ENCODE measurements at regions not wholly inside any gene's neighbourhood (a gene's known extent, or its start where the extent isn't known, plus 50 kb on each side); places are given as distances from the start of the nearest gene placed in this dataset.

DNA sequence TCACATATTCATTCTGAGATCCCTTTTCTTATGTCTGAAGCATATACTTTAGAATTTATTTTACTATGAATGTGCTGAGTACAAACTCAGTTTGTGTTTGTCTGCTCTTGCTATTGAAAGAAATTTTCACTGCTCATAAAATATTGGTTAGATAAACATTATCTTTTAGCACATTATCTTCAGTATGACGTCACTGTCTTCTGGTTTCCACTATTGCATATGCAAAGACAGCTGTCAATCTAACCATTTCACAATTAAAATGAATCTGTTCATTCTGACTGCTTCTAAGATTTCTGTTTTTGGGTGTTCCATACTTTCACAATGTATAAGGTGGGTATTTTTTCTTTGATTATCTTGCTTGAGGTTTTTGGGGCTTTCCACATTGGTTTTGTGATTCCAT is 526.2 kb upstream of the CDH6 start:
- TF ChIP-seq, protein P1, sequence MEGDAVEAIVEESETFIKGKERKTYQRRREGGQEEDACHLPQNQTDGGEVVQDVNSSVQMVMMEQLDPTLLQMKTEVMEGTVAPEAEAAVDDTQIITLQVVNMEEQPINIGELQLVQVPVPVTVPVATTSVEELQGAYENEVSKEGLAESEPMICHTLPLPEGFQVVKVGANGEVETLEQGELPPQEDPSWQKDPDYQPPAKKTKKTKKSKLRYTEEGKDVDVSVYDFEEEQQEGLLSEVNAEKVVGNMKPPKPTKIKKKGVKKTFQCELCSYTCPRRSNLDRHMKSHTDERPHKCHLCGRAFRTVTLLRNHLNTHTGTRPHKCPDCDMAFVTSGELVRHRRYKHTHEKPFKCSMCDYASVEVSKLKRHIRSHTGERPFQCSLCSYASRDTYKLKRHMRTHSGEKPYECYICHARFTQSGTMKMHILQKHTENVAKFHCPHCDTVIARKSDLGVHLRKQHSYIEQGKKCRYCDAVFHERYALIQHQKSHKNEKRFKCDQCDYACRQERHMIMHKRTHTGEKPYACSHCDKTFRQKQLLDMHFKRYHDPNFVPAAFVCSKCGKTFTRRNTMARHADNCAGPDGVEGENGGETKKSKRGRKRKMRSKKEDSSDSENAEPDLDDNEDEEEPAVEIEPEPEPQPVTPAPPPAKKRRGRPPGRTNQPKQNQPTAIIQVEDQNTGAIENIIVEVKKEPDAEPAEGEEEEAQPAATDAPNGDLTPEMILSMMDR (IDR thresholded peaks at IDR 0.05; ENCODE audit: insufficient read depth, low read depth, low read length, missing control alignments), result no peak
- H3K4me3 ChIP-seq (ENCODE audit: low read length), result no peak overlapping the region
- DNase-seq (ENCODE audit: low read depth), result no peak

DNA sequence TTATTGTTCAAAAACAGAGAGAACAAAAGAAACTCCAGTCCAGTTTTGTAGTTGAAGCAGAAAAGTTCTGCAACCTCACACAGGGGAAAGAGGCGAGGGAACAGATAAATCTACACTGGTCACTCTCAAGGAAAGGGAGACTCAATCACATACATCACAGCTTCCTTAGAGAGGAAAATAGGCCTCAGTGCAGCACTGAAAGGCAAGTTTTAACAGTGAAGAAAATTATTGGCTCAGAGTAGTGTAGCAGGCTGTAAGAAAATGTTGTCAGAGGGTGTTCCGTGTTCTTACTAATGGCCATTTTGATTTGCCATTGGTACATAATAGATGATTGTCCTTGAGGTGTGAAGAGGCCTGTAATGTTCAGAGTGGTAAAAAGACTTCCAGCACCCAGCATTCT is 530.0 kb upstream of the CDH6 start:
- TF ChIP-seq, protein P1 (IDR thresholded peaks at IDR 0.05; ENCODE audit: insufficient read depth, low read depth, low read length, missing control alignments), result no peak
- DNase-seq (ENCODE audit: low read depth), result no peak

GRCh38 chr5:30662373-30662772 is 531.1 kb upstream of the CDH6 start:
- DNase-seq (ENCODE audit: low read depth), result no peak
- H3K4me3 ChIP-seq (ENCODE audit: low read length), result no peak overlapping the region
- TF ChIP-seq, protein P1 (IDR thresholded peaks at IDR 0.05; ENCODE audit: insufficient read depth, low read depth, low read length, missing control alignments), result no peak

More for the DNA sequence above, 530.0 kb upstream of the CDH6 start:
- H3K4me3 ChIP-seq (ENCODE audit: low read length), result no peak overlapping the region

- TF ChIP-seq, protein P1 (IDR thresholded peaks at IDR 0.05; ENCODE audit: insufficient read depth, low read depth, low read length, missing control alignments), result no peak
- no peak overlapping the region for H3K4me3 ChIP-seq (ENCODE audit: low read length)
- DNase-seq (ENCODE audit: low read depth), result no peak
Observed at GRCh38 chr5:30661730-30662129, 531.8 kb upstream of the CDH6 start.

DNA sequence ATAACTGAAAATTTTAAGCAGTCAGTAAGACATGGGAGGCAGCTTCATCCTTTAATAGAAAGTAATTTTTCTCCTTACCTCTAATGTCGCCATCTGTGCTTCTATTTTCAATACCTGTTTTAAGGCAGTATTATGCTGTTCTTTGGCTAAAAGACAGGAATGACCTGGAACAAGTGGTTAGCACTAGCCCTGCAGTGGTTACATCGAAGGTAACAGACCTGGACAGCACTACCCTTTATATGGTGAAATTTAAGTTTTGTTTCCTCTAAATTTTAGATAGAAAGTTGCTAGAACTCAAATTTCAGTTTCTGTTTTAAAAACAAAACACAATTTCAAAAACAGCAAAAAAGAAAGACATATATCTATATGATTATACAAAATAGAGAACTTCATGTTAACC is 534.1 kb upstream of the CDH6 start:
- DNase-seq (ENCODE audit: low read depth), result no peak
- no peak overlapping the region for H3K4me3 ChIP-seq (ENCODE audit: low read length)
- TF ChIP-seq, protein P1 (IDR thresholded peaks at IDR 0.05; ENCODE audit: insufficient read depth, low read depth, low read length, missing control alignments), result no peak

DNA sequence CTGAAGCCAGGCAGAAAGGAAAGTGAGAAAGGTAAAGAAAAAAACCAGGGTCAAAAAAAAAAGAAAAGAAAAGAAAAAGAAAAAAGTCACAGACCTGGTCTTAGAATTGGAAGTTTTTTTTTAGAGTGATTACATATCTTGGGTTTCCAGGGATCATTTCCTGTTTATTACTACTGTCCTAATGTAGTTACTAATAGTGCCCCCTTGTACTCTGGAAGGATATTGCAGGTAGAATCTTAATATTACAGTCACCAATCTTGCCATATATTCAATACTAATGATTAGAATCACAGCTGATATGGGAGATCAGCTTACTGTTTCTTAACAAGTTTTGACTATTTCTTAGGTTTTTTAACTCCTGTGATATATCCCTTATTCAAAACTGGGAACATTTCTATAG is 543.2 kb upstream of the CDH6 start:
- TF ChIP-seq, protein P1 (IDR thresholded peaks at IDR 0.05; ENCODE audit: insufficient read depth, low read depth, low read length, missing control alignments), result no peak
- H3K4me3 ChIP-seq (ENCODE audit: low read length), result no peak overlapping the region
- no peak for DNase-seq (ENCODE audit: low read depth)

GRCh38 chr5:30638899-30639298 is 554.6 kb upstream of the CDH6 start:
- no peak for DNase-seq (ENCODE audit: low read depth)
- TF ChIP-seq, protein P1 (IDR thresholded peaks at IDR 0.05; ENCODE audit: insufficient read depth, low read depth, low read length, missing control alignments), result no peak

More at GRCh38 chr5:30638899-30639298, 554.6 kb upstream of the CDH6 start:
- H3K4me3 ChIP-seq (ENCODE audit: low read length), result no peak overlapping the region

All from epithelial cell of esophagus (primary cell).